ENCODE measurements at regions not wholly inside any gene's neighbourhood (a gene's known extent, or its start where the extent isn't known, plus 50 kb on each side); places are given as distances from the start of the nearest gene placed in this dataset.

- no peak for TF ChIP-seq ZNF592 (IDR thresholded peaks at IDR 0.05)
These were observed 369.8 kb downstream of the FRK start (continued) for GRCh38 chr6:115690854-115691253.

- RAD21 ChIA-PET (ENCODE audit: unreplicated experiment) = no interaction called here
- intact Hi-C loops (cut with micrococcal nuclease; ENCODE audit: unreplicated experiment) = no loop called here
These were observed 378.5 kb downstream of the FRK start for GRCh38 chr6:115681978-115682775.

More at GRCh38 chr6:115681978-115682775, 378.5 kb downstream of the FRK start:
- no peaks in the 10 kb centered on the region for H4K20me1 ChIP-seq (ENCODE audit: control insufficient read depth, insufficient read depth)
- TF ChIP-seq, protein P1, sequence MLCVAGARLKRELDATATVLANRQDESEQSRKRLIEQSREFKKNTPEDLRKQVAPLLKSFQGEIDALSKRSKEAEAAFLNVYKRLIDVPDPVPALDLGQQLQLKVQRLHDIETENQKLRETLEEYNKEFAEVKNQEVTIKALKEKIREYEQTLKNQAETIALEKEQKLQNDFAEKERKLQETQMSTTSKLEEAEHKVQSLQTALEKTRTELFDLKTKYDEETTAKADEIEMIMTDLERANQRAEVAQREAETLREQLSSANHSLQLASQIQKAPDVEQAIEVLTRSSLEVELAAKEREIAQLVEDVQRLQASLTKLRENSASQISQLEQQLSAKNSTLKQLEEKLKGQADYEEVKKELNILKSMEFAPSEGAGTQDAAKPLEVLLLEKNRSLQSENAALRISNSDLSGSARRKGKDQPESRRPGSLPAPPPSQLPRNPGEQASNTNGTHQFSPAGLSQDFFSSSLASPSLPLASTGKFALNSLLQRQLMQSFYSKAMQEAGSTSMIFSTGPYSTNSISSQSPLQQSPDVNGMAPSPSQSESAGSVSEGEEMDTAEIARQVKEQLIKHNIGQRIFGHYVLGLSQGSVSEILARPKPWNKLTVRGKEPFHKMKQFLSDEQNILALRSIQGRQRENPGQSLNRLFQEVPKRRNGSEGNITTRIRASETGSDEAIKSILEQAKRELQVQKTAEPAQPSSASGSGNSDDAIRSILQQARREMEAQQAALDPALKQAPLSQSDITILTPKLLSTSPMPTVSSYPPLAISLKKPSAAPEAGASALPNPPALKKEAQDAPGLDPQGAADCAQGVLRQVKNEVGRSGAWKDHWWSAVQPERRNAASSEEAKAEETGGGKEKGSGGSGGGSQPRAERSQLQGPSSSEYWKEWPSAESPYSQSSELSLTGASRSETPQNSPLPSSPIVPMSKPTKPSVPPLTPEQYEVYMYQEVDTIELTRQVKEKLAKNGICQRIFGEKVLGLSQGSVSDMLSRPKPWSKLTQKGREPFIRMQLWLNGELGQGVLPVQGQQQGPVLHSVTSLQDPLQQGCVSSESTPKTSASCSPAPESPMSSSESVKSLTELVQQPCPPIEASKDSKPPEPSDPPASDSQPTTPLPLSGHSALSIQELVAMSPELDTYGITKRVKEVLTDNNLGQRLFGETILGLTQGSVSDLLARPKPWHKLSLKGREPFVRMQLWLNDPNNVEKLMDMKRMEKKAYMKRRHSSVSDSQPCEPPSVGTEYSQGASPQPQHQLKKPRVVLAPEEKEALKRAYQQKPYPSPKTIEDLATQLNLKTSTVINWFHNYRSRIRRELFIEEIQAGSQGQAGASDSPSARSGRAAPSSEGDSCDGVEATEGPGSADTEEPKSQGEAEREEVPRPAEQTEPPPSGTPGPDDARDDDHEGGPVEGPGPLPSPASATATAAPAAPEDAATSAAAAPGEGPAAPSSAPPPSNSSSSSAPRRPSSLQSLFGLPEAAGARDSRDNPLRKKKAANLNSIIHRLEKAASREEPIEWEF (IDR thresholded peaks at IDR 0.05; ENCODE audit: insufficient replicate concordance, low read depth, low read length) = no peak
- no peak for TF ChIP-seq ZNF384 (IDR thresholded peaks at IDR 0.05; ENCODE audit: borderline replicate concordance, low read depth, low read length)
- DNase-seq (ENCODE audit: low read depth, low spot score) = no peak
- no TSS peak for BruUV-seq (replicated peaks)
- H3K9me3 ChIP-seq (replicated peaks; ENCODE audit: control insufficient read depth, insufficient read depth, low read length) = no peaks in the 10 kb centered on the region
- SMC1A ChIA-PET (ENCODE audit: uncharacterized antibody, unreplicated experiment) = interaction anchor here (0.9 to 1.6 kb wide), 2 partner anchors 13 kb away, joined by 3 read pairs; no protein-coding TSS in a partner anchor
- no peak for FAIRE-seq
- no peaks in the 10 kb centered on the region for H3K79me2 ChIP-seq (ENCODE audit: control insufficient read depth, insufficient read depth, low read length)
- CTCF ChIA-PET = interaction anchor here (0.7 to 1.2 kb wide), 2 partner anchors 13 to 132 kb away, joined by 3 read pairs; no protein-coding TSS in a partner anchor
- in situ Hi-C loops (cut with MboI) = no loop called here
- H3K4me3 ChIP-seq = no peak overlapping the region
- no peak overlapping the region for H3K9ac ChIP-seq (ENCODE audit: control insufficient read depth, insufficient read depth, low read length)
- H3K4me1 ChIP-seq (ENCODE audit: control insufficient read depth, insufficient read depth, low read length) = no peaks in the 10 kb centered on the region
- H2AFZ ChIP-seq (ENCODE audit: control insufficient read depth, low read depth, low read length) = no peak overlapping the region
- WGBS (ENCODE audit: insufficient coverage, insufficient replicate concordance, low lambda C conversion rate, missing lambda C conversion rate) = 28% methylated on average over 5 of the region's 5 CpGs
- POLR2A ChIA-PET = no interaction called here
- no peaks in the 10 kb centered on the region; a peak in 2 of 4 replicates for H3K27me3 ChIP-seq (replicated peaks in 1 of 2; ENCODE audit: control insufficient read depth in 2 of 2, insufficient read depth in 2 of 2, low read length in 1 of 2)
- no peak for ATAC-seq
- no peak overlapping the region for H3K27ac ChIP-seq (ENCODE audit: control insufficient read depth, insufficient read depth)
- H3K36me3 ChIP-seq (ENCODE audit: control insufficient read depth in 2 of 2, insufficient read depth in 2 of 2, low read length in 1 of 2) = no peaks in the 10 kb centered on the region
- H3K4me2 ChIP-seq (ENCODE audit: control insufficient read depth, insufficient read depth) = no peak overlapping the region
